ENCODE measurements at regions not wholly inside any gene's neighbourhood (a gene's known extent, or its start where the extent isn't known, plus 50 kb on each side); places are given as distances from the start of the nearest gene placed in this dataset.

GRCh38 chr2:220894069-220894468 lies 678.0 kb downstream of the EPHA4 start:
- no peak for TF ChIP-seq CTCF (conservative IDR thresholded peaks at IDR 0.05; ENCODE audit: low read length)
- TF ChIP-seq EZH2phosphoT487 (IDR thresholded peaks at IDR 0.05; ENCODE audit: borderline replicate concordance): no peak

Measured in Loucy (cell line).